ENCODE measurements at regions not wholly inside any gene's neighbourhood (a gene's known extent, or its start where the extent isn't known, plus 50 kb on each side); places are given as distances from the start of the nearest gene placed in this dataset.

DNA sequence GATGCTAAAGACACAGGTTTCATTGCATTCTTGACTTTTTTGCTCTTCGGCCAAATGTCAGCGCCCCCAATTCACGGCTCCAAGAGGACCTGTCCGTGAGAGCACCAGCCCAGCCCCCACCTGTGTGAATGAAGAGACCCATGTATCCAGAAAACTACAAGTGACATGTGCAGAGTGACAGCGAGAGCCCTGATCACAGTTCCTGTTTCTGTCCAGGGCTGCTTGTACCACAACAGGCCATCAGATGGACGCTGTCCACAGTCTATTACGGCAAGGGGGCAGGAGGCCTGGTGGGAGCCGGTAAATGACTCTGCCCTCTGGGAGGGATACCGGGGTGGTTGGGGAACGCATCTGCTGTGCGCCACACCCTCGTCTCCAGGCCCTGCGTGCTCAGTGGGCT, 520.9 kb upstream of the ID2 start:
- no peak for DNase-seq

DNA sequence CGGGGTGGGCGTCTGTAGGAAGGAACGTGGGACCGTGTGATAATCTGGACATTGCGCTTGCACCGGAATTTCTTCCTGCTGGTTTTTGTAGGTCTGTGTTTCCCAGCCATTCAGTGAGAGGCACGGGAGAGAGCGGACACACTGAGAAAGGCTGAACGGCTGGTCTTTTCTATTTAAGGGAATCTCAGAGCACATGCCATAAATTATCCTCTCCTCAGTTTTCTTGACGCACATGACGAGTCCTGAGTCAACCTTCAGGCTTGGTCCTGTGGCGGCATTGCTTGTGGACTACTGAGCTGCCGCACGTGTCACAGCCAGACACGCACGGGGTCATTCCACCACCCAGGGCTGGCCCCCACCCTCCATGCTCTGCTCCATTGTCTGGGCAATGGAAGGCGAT, 519.3 kb upstream of the ID2 start:
- DNase-seq = no peak

DNA sequence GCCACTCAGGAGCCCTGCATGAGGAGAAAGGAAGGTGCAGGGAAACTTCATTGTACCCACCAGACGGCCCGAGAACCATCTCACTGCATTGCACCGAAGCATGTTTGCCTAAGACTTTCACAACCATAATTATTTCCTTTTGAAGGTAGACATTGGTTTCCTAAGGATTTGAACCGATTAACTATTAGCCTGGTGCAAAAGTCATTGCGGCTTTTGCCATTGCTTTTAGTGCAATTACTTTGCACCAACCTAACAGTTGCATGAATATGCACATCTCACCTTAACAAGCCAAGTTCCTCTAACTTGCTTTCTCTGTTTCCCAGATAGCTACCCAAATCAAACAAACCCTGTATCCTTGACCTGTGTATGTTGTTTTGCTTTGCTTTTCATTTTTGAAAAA, 516.3 kb upstream of the ID2 start:
- DNase-seq = no peak

DNA sequence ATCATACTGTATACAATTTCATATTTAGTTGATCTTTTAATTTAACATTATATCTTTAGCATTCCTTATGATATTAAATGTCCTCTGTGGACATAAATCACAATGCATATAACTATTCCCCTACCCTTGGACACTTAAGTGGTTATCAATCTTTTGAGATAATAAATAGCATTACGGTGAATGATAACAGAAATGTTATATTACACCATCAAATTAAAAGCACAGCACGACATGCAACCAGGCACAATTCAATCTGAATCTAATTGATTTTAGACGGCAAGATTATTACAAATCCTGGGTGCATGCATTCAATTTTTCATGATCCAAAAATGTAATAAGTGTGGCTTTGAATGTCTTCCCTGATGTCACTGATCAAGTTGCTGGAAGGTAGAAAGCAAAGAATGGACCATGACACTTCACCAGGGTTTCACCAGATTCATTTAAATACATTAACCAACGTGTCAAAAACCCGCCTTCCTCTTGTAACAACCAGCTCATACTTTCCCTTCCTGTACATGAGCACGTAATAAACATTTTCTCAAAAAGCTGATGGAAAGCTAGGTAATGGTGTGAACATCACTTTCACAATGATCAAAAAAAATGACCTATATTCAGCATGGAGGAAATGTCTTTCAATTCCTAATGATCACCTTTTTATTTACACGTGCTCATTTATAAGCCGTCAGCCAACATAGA, 513.7 kb upstream of the ID2 start:
- no peak for DNase-seq

DNA sequence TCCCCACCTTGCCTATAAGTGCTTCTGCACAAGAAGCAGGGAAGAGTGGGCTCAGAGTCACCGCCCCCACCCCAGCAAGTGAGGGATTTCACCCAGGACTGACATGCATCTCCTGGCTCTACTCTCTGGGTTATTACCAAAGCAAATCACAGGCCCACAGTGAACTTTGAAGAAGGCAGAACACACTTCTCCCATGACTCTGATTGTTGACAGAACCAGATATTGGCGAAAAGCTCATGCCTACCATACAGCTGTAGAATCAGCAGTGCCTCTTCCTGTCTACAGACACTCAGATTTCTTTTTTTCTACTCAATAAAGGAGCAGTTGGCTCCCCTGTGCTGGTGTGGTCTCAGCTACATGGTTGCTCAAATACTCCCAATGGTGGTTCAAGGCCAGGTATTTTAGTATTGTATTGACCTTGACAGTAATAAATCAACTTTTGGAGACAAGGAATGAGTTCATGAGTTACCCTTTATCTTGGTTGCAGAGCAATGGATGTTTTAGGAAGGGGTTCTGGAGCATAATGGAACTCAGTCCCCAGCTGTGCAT, 512.9 kb upstream of the ID2 start:
- no peak for DNase-seq

DNA sequence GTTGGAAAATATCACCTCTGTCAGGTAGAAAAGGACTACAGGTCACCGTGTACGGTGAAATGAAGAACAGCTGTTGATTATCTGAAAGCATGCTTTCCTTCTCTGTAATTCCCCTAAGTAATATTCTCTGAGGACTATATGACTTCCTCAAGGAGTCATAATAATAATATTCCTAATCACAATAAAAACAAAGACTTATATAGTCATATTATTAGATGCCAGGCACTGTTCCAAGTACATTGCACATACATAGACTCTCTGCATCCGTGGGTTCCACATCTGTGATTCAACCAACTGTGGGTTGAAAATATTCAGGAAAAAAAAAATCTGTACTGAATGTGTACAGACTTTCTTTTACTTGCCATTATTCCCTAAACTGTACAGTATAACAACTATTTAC, 512.4 kb upstream of the ID2 start:
- DNase-seq = no peak

DNA sequence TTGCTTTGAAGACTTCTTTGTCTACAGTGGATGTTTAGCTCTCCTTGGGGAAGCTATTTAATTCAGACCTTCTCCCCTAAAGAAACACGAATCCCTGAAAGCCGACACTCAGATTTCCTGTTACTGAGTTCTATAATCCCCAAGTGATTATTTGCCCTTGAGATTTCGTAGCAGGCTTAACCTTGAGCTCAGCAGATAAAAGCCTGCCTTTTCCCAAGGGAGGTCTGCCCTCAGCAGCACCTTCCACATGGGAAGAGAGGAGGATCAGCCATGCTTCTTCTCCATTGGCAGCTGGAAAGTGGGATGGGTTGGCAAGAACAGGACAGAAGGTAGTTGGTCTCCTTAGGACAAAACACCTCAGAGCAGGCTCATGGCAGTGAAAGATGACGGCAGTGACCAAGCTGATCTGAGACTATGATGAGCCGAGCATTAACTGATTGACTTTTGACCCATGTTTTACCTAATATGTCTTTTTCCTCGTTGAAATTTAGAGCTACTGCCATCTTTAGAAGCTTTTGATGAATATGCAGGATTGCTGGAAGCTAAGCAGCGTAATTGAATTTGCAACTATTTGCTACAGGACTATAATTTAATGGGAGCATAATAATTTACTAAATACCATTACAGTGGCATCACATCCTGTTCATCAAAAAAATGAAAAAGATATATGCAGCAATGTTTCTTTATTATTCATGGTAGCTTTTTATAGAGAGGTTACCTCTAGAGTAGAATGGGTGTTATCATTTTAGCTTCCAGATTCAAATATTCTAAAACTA, 511.1 kb upstream of the ID2 start:
- no peak for DNase-seq

DNA sequence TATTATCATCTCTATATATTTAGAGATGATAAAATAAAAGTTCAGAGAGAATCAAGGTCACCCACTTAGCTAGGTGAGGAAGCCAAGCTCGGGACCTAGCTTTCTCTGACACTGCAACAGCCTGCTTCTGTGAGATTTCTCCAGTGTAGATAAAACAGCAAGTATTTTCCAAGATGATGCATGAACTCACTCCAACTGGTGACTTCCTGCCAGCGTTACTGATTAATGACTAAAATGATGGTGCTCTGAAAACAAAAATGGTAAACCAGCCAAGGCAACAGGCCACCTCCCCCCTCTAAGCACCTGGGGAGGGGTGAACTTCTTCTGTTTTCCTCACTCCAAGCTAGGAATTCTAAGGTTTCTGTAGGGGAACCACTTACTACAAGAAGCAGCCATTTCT, 510.2 kb upstream of the ID2 start:
- no peak for DNase-seq

DNA sequence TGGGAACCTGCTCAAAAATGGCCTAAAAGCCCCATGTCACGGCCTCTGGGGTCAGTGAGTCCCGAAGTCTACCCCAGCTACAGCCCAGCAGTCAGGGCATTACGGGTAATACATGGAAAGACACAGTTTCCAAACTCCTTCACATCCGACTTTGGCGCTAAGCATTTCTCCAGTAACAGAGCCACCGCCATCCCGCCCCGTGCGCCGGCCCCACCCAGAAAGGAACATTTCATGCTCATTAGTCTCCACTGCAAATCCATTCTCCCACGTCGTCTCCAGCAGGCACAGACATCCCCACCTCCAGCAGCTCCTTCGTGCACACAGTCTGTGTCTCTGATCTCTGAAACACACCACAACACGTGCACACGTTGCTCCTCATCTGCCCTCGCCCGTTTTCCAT, 509.2 kb upstream of the ID2 start:
- DNase-seq = no peak

DNA sequence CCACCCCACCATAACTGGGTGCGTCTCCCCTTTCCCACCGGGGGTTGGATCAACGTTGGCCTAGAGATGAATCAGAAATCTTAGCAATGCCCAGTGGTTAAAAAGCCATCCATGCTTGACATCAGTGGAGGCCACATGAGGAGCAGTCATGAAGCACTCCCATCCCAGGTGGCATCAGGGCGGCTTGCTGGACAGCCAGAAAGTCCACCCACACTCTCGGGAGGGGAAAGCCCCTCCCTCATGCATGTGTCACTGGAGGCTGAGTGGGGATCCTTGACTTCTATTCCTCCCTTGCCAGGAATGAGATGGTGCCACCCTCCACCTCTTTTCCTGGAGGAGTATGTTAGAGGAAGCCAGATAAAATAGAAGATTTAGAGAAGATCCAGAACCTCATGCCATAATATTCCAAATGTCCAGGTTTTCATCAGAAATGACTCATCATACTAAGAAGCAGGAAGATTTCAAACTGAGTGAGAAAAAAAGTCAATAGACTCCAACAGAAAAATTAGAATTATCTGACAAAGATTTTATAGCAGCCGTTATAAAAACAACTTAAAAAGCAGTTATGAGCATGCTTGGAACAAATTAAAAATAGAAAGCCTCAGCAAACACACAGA, 507.1 kb upstream of the ID2 start:
- no peak for DNase-seq

DNA sequence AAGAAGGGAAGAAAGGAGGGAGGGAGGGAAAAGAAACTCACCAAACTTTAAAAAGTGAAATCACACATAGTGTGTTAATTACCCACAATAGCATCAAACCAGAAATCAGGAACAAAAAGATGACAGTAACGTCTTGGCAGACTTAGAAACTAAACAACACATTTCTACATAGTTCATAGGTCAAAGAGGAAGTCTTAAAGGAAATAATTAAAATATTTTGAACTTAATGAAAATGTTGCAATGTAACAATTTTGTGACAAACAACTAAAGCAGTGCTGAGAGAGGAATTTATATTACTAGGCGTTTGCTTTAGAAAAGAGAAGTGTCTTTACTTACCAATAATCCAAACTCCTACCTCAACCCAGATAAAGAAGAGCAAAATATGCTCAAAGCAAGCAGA, 505.0 kb upstream of the ID2 start:
- no peak for DNase-seq

DNA sequence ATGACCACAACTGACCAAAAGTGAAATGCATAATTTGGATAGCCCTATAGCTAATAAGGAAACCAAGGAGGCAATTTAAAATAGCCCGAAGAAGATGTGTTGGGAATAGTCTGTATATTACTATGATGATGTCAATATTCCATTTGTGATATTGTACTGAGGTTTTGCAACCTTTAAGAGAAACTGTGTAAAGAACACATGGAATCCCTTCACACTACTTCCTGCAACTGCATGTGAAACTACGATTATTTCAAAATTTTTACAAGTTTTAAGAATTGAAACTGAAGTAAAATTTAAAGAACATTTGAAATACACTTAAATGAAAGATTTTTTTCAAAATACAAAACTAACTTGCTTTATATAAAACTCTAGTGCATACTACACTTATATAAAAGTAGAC, 504.3 kb upstream of the ID2 start:
- DNase-seq = no peak

DNA sequence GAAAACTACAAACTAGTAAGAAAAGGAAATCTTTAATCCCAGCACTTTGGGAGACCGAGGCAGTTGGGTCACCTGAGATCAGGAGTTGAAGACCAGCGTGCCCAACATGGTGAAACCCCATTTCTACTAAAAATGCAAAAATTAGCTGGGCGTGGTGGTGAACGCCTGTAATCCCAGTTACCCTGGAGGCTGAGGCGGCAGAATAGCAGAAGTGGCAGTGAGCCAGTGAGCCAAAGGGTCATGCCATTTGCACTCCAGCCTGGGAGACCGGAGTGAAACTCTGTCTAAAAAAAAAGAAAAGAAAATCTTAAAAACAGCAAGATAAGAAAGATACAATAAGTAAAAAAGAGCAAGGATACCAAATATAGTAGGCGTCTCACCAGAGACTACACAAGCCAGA, 502.9 kb upstream of the ID2 start:
- no peak for DNase-seq

DNA sequence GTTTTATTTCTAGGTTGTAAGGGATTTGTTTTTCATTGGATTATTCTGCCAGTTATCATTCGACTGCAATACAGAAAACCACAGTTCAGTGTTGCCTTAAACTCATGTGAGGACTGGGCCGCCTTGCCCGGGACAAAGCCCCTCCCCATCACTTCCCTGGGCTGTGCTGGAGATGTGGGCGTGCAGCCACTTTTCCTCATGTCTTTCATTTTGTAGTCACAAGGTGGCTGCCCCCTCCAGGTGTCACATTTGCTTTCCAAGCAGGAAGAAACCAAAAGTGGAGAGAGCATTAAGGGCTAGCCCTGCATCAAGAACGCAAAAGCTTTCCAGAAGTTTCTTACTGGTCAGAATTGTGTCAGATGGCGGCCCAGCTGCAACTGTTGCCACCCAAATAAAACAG, 492.5 kb upstream of the ID2 start:
- no peak for DNase-seq

DNA sequence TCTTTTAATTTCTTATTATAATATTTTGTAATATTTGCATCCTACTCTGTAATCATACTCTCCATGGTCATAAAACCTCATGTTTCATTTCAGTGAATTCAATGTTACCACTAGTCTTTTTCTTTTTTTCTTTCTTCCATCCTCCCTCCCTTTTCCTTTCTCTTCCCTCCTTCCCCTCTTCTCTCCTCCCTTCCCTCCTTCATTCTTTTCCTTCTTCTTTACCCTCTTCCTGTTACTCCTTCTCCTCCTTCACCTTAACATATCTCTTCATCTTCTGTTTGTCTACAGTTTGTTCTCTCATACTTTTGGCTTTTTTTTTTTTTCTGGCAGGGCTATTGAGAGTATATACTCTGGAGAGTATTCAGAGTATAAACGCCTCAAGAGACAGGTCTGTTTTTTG, 491.6 kb upstream of the ID2 start:
- no peak for DNase-seq

DNA sequence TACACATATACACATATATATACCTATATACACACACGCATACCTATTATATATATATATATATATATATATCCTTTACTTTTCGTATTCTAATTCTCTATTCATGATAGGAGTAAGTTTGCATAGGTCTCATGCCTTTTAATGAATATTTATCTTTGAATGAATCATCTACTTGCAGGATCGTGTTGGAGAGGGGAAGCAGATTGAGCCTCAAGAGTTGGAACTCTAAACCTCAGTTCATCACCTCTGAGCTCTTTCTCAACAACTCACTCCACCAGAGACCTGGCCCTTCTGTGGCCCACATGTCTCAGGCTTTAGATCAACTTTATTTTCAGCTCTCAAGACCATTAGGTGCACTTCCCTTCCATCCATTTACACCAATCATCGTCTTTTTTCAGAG, 490.4 kb upstream of the ID2 start:
- DNase-seq = no peak

DNA sequence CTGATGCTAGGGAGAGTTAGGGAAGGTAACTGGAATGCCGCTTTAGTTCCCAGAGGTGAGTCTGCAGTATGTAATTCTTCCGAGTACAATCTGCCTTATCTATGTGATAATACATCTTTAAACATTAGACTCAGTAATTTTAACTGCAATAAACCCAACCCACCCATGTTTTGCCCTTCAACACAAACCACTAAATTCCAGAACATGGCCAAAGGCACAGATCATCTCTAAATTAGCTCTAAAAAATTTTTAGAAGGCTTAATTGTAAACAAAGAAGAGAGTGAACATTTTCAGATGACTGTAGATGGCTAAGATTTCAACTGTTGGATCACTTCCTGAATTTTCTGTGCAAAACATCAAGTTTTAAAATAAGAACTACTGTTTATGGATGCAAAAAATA, 488.7 kb upstream of the ID2 start:
- DNase-seq = no peak

DNA sequence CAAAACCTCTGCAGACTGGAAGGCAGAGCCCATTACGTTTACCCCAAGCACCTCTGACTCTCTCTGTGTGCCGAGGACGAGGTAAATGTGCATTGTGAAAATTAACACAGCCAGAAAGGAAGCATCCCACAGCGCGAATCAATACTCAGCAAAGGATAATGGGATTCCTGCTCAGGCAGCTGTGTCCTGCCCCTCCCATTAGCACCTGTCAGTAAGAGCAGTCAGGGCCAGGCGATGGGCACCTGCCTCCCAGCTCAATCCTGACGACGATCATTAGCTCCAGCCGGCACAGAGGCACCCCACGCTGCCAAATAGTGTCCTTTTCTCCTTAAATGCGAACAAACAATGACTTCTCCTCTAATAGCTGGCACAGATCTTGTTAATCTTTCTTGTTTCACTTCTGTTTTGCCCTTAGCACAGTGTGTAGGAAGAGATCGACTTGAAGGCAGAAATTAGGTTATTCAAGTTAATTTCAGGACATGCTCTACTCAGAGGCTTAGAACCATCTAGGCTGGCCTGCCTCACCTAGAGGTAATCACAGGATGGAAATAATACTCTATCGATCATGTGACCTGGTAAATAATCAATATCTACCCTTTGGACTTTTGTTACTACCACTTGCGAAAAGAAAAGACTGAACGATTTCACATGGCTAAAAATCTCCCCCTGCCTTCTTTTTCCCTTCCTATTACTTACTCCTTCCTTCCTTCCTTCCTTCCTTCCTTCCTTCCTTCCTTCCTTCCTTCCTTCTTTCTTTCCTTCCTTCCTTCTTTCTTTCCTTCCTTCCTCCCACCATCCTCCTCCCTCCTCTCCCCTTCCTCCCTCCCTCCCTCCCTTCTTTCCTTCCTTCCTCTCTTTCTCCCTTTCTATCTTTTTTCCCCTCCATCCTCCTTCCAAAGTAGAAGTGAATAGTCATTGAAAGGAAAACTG, 487.9 kb upstream of the ID2 start:
- DNase-seq = peak; percentile 99

DNA sequence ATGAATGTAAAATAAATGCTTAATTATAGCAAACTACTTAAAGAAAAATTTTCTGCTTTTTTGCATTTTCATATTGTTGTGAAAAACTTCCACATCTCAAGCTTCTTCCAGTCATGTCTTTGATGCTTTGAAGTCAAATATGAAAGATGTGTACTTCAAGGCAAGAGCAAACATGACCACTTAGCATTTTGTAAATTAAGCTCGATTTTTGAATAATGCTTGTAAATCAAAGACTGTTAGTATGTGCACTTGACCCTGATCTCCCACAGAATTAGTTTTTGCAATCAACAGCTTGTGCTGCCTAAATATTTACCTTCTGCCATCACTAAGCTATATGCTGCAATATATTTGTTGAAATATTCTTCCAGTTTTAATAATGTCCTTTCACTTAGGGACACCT, 486.1 kb upstream of the ID2 start:
- no peak for DNase-seq

DNA sequence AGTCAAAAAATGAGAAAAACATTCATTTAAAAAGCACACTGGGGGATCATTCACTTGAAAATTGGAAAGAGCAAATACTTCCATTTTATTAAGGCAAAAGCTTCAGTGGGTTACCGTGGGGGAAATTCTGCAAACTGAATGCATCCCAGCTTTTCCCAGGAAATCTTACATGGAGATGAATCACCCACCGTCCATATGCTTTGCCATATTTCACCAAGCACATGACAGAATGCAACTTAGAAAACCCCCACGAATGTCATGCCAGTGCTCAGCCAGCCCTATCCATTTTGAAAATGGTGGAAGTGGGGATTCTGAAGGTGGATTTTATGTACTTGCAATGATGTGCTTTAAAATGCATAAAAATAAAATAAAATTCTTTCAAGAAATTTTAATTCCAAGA, 485.5 kb upstream of the ID2 start:
- DNase-seq = no peak

DNA sequence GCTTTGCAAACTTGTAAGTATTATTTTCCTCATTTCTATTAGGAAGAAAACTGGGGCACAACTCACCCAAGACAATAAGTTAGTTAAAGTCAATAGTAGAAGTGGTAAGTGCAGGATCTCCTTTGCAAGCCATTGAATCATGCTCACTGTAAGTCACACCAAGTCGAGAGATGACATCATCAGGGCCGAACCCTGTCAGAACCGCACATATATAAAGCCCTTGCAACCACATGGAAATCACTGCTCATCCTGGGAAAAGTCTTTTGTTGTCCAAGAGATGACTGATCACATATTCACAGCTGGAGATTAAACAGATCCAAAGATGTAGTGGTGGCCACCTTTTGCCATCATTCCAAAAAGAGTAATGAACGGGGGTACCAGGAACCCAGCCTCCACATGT, 484.8 kb upstream of the ID2 start:
- no peak for DNase-seq

DNA sequence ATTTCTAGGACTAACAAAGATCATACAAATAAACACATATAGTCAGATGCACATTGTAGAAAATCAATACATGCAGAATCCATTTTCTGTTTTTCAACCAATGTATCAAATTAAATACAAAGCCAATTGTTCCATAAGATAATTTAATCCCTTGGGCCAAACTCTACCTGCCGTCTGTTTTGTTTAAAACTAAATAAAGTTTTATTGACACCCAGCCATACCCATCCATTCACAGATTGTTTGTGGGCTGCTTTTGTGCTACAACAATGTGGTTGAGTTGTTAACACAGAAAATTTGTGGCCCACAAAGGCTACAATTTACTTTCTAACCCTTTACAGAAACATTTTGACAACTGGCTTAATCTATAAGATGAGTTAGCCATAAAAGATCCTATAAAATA, 484.0 kb upstream of the ID2 start:
- DNase-seq = no peak

DNA sequence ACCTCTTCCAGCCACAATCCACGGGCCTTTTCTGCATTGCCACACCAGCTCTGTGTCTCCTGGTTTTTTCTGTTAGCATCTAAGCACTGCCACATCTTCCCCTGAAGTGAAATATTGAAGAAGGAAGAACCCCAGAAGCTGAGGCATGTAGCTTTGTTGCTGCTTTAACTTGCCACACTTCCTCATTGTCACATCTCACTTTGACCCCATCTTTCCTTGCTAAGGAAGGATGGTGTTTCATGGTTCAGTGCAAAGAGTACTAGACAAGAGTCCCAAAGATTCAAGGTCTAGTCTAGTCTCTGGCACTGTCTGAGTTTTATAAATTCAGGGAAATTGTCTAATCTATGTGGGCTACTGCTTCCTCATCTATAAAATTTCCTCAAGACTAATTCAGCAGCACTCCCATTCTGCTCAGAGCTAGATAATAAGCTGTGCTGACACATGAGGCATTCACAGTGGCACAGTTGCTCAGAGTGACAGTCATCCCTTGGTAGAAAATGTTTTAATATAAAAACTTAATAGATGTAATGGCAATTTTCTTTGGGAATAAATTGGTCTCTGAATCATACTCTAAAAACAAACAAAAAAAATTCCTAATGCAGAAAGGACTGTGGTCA, 483.0 kb upstream of the ID2 start:
- no peak for DNase-seq
